Keratinocyte (primary cell): ENCODE measurements at regions not wholly inside any gene's neighbourhood (a gene's known extent, or its start where the extent isn't known, plus 50 kb on each side); places are given as distances from the start of the nearest gene placed in this dataset.

Source experiments
- EZH2 ChIP-seq: IDR thresholded peaks from one replicate; pipeline ENCODE4 v1.6.1; 2012; ENCODE audit warnings: inconsistent platforms, mild to moderate bottlenecking, low read length, moderate library complexity
- TF ChIP-seq, protein P1 (sequence below), 3 experiments: IDR thresholded peaks in 1 of 3; conservative IDR thresholded peaks in 1 of 3; optimal IDR thresholded peaks in 1 of 3; 2 replicates in 2 of 3; 3 replicates in 1 of 3; pipeline versions ENCODE3 to v1.5.1; 2011; ENCODE audit warnings: low read length in 3 of 3, mild to moderate bottlenecking in 3 of 3, moderate library complexity in 2 of 3, control low read depth in 1 of 3, inconsistent platforms in 1 of 3; ENCODE audit not compliant: insufficient read depth in 2 of 3; ENCODE audit errors: extremely low read depth in 1 of 3

DNA sequence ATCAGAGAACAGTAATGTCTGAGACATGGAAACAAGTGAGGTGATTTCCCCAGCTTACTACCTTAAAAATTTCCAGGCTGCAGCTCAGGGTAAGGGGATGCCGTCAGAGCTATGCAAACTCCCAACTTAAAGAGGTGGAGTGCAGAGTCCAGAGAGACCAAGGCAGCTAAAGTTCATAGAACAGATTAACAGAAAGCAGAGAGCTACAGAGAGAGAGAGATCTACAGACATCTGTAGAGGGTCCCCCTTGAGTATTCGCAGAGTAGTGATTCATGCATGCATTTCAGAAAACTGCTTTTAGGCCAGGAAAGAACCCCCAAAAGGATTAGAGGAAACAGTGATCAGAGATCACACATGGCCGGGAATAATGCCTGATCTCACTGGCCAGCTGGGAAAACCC, 306.2 kb upstream of the PUM3 start:
- TF ChIP-seq, protein P1, sequence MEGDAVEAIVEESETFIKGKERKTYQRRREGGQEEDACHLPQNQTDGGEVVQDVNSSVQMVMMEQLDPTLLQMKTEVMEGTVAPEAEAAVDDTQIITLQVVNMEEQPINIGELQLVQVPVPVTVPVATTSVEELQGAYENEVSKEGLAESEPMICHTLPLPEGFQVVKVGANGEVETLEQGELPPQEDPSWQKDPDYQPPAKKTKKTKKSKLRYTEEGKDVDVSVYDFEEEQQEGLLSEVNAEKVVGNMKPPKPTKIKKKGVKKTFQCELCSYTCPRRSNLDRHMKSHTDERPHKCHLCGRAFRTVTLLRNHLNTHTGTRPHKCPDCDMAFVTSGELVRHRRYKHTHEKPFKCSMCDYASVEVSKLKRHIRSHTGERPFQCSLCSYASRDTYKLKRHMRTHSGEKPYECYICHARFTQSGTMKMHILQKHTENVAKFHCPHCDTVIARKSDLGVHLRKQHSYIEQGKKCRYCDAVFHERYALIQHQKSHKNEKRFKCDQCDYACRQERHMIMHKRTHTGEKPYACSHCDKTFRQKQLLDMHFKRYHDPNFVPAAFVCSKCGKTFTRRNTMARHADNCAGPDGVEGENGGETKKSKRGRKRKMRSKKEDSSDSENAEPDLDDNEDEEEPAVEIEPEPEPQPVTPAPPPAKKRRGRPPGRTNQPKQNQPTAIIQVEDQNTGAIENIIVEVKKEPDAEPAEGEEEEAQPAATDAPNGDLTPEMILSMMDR (optimal IDR thresholded peaks at IDR 0.05 in 1 of 3, IDR thresholded peaks at IDR 0.05 in 1 of 3, conservative IDR thresholded peaks at IDR 0.05 in 1 of 3; ENCODE audit: extremely low read depth in 1 of 3, insufficient read depth in 2 of 3, low read length in 3 of 3) = no peak
- no peak for TF ChIP-seq EZH2
